Activated CD8-positive, alpha-beta memory T cell treated with anti-CD3 and anti-CD28 coated beads, Interleukin-2, amount 10 ng/mL, durations not matched to agents 7 days and 5 days (primary cell): ENCODE measurements at regions not wholly inside any gene's neighbourhood (a gene's known extent, or its start where the extent isn't known, plus 50 kb on each side); places are given as distances from the start of the nearest gene placed in this dataset.
"Not testable (repeated sequence)": the region's sequence is repeated elsewhere in the genome, so short reads cannot be mapped to it uniquely, and the experiment has no call there.

Source experiments
- ATAC-seq: fragments of 150-1000 bp; cut with Tn5 transposase; one replicate; pipeline ENCODE4 v1.10.0; 2021; ENCODE audit warnings: moderate library complexity
- CTCF ChIA-PET: fragments of 350-600 bp; sonication (Branson Sonifier 250); formaldehyde crosslinking; loops from one replicate; lab custom pipeline; 2021; ENCODE audit warnings: antibody characterized with exemption; lab: Charles Lee
- DNase-seq: peaks from one replicate; pipeline ENCODE4 v3.0.0-alpha.2; 2020
- H3K27ac Mint-ChIP-seq: one replicate; pipeline ENCODE4 v1.8.0; 2021; ENCODE audit warnings: mild to moderate bottlenecking, mixed read lengths
- H3K27me3 Mint-ChIP-seq: one replicate; pipeline ENCODE4 v1.8.0; 2021; ENCODE audit warnings: mixed read lengths
- H3K36me3 Mint-ChIP-seq: one replicate; pipeline ENCODE4 v1.8.0; 2021; ENCODE audit warnings: mild to moderate bottlenecking, mixed read lengths
- H3K4me1 Mint-ChIP-seq: one replicate; pipeline ENCODE4 v1.8.0; 2021; ENCODE audit warnings: mixed read lengths
- H3K4me3 Mint-ChIP-seq: one replicate; pipeline ENCODE4 v1.8.0; 2021; ENCODE audit warnings: mild to moderate bottlenecking, moderate library complexity, mixed read lengths
- H3K9me3 Mint-ChIP-seq: one replicate; pipeline ENCODE4 v1.8.0; 2022; ENCODE audit warnings: low read depth, mixed read lengths

DNA sequence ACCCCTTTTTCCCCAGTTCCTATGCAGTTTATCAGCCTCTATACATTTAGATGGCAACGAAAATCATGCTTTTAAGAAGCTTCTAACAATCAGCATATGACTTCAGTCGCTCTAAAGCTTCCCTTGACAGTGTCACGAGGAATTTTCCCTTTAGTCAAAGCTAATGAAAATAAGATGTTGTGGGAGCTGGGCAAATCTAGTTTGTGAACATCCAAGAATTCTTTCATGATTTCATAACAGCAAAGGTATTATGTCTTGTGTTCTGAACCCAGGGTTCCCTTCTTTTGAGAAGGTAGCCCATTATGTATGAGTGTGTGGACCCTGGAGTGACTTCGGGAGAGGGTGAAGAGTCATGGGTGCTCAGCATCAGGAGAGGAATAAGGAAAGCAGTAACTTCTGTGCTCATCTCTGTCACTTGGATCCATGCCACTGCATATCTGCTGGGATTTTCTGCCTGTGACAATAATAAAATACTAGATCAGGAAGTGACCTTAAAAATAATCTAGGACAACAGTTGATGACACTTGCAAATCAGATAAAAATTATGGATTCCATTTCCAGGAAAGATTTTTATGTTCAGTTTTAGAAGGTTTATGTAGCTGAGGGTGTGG is 102.4 kb downstream of the PCSK1 start:
- Mint-ChIP-seq H3K27ac (no peak overlapping the region), H3K9me3 (peaks cover 2% of the 10 kb centered on the region), H3K4me3 (no peak overlapping the region), H3K4me1 (peaks cover 3% of the 10 kb centered on the region), H3K27me3 (peaks cover 20% of the 10 kb centered on the region), H3K36me3 (peaks cover 2% of the 10 kb centered on the region)
- CTCF ChIA-PET = interaction anchor here (0.6 kb wide), 1 partner anchor 680 kb away, joined by 3 read pairs; no protein-coding TSS in a partner anchor
- DNase-seq (no peak), ATAC-seq (no peak)

DNA sequence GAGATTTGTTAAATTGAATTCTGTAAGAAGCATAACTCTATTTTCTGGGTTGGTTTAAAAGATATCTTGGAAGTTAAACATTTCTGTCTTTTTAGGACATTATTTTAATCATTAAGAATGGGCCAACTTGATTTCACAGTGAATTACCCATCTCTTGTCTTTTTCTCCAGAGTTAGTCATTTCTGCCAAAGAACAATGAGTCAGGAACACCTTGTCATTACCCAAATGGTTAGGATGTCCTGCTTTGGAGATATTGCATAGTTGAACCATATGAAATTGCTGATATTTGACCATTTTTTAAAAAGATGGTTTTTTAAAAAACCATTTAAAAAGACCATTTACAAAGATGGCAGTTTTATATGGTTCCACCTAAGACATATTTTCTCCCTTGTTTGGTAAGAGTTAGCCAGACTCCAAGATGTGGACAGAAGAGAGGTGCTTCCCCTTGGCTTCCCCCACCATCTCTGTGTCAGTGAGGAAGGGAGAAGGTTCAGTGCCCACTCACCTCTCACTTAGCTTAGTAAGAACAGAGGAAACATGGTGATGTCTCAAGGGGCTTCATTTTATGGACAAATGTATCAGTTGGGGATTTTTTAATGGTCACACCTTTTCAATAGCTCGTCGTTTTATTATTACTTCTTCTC is 103.0 kb downstream of the PCSK1 start:
- Mint-ChIP-seq H3K36me3 (peaks cover 2% of the 10 kb centered on the region), H3K4me1 (peaks cover 3% of the 10 kb centered on the region), H3K27me3 (peaks cover 21% of the 10 kb centered on the region), H3K27ac (no peak overlapping the region), H3K9me3 (peaks cover 2% of the 10 kb centered on the region), H3K4me3 (no peak overlapping the region)
- DNase-seq (no peak), ATAC-seq (no peak)
- CTCF ChIA-PET = interaction anchor here (0.6 kb wide), 1 partner anchor 679 kb away, joined by 3 read pairs; no protein-coding TSS in a partner anchor

DNA sequence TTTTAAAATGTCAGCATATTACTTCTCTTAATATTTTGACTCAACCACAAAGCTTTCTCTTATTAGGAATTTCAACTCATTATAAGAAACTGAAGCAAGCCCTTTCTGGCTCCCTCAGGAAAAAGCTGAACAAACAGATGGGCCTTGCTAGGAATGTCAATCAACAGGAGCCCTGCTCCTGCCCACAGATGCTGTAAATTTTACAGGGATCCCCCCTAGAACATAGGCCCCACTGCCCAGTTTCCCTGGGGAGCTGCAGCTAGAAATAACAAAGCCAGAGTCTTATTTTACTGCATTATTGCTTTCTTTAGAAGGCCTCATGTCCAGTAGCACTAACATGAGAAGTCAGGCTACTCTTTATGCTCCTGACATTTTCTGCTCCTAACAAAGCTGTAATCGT is 103.8 kb downstream of the PCSK1 start:
- peaks cover 2% of the 10 kb centered on the region for H3K36me3 Mint-ChIP-seq
- no peak overlapping the region for H3K4me3 Mint-ChIP-seq
- no peak for DNase-seq
- H3K4me1 Mint-ChIP-seq = peaks cover 3% of the 10 kb centered on the region
- CTCF ChIA-PET = interaction anchor here (0.8 kb wide), 1 partner anchor 470 kb away, joined by 3 read pairs; no protein-coding TSS in a partner anchor
- no peak for ATAC-seq
- peaks cover 21% of the 10 kb centered on the region for H3K27me3 Mint-ChIP-seq
- H3K27ac Mint-ChIP-seq = no peak overlapping the region
- H3K9me3 Mint-ChIP-seq = peaks cover 2% of the 10 kb centered on the region

DNA sequence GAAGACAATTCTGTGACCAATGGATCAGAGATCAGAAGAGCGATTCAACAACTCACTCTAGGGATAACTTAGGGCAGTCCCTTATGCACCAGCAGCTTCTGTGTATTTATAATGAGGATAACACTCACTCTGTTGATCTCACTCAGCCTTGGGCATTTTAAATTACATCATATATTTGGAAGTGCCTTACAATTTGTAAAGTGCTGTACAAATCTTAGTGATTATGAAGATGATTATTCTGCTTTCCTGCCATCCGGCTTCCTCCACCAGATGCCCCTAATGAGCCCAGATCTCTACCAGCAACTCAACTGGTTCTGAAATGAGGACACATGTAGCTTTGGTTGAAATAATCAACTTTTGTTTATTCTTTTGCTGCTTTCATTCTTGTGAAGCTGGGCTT is 105.3 kb downstream of the PCSK1 start:
- Mint-ChIP-seq H3K36me3 (peaks cover 2% of the 10 kb centered on the region), H3K9me3 (peaks cover 2% of the 10 kb centered on the region), H3K27ac (no peak overlapping the region), H3K27me3 (peaks cover 20% of the 10 kb centered on the region), H3K4me3 (no peak overlapping the region), H3K4me1 (peaks cover 3% of the 10 kb centered on the region)
- DNase-seq = no peak
- CTCF ChIA-PET = interaction anchor here (2.1 kb wide), 1 partner anchor 9 kb away, joined by 9 read pairs; no protein-coding TSS in a partner anchor
- no peak for ATAC-seq

DNA sequence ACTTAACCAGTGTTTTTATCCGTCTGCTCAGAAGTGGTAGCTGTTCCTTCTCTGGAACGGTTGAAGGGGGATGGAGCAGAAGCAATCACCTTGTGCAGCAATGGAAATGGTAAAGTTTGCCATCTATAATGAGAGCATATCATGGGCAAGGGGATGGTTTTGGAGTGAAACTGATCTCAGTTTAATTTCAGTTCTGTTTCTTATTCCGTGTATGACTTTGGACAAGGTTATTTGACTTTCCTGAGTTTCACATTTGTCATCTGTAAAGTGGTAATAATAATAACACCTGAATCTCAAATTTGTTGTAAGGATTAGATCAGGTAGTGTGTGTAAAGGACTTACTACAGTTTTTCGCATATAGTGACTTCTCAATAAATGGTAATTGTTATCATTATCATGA is 106.1 kb downstream of the PCSK1 start:
- peaks cover 2% of the 10 kb centered on the region for H3K9me3 Mint-ChIP-seq
- no peak overlapping the region for H3K27ac Mint-ChIP-seq
- DNase-seq (no peak), ATAC-seq (no peak)
- CTCF ChIA-PET = interaction anchor here (2.1 kb wide), 1 partner anchor 10 kb away, joined by 9 read pairs; no protein-coding TSS in a partner anchor
- H3K4me3 Mint-ChIP-seq = no peak overlapping the region
- H3K36me3 Mint-ChIP-seq = peaks cover 2% of the 10 kb centered on the region
- peaks cover 19% of the 10 kb centered on the region for H3K27me3 Mint-ChIP-seq
- peaks cover 3% of the 10 kb centered on the region for H3K4me1 Mint-ChIP-seq

DNA sequence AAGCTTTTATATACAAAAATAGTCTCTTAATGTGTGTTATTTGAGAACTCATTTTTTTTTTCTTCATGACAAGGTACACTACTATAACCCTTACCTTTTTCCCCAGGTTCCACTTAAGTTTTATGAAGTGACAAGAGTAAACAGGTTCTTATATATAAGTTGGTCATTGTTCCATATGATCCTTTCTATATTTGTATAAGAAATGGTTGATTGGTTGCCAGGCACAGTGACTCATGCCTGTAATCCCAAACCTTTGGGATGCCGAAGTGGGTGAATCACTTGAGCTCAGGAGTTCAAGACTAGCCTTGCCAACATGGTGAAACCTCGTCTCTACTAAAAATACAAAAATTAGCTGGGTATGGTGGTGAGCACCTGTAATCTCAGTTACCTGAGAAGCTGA is 108.3 kb downstream of the PCSK1 start:
- Mint-ChIP-seq H3K27ac (no peak overlapping the region), H3K9me3 (peaks cover 2% of the 10 kb centered on the region), H3K4me1 (no peaks in the 10 kb centered on the region), H3K4me3 (no peak overlapping the region), H3K36me3 (no peaks in the 10 kb centered on the region), H3K27me3 (peaks cover 9% of the 10 kb centered on the region)
- CTCF ChIA-PET = no interaction called here
- no peak for ATAC-seq
- DNase-seq = no peak

DNA sequence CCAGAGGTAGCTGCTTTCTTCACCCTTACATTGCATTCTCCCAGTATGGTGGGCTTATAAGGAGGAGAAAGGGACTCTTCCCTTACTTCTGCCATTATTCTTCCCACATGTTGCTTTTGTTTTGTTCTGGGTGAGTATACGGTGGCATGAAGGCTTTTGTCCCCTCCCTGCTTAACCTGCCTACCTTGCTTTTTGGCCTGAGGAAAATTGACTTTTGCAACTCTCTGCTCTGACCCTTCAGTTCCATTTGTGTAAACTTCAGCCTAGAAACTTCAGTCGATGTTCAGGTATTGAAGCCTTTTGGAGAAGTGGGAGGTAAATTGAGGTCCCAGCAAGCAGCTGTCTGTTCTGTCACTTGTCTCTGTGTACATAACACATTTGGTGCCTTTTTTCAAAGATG is 110.2 kb downstream of the PCSK1 start:
- Mint-ChIP-seq H3K4me1 (no peaks in the 10 kb centered on the region), H3K36me3 (no peaks in the 10 kb centered on the region), H3K9me3 (peaks cover 2% of the 10 kb centered on the region), H3K27me3 (peaks cover 9% of the 10 kb centered on the region), H3K4me3 (no peak overlapping the region), H3K27ac (no peak overlapping the region)
- no peak for DNase-seq
- no peak for ATAC-seq
- CTCF ChIA-PET = no interaction called here

DNA sequence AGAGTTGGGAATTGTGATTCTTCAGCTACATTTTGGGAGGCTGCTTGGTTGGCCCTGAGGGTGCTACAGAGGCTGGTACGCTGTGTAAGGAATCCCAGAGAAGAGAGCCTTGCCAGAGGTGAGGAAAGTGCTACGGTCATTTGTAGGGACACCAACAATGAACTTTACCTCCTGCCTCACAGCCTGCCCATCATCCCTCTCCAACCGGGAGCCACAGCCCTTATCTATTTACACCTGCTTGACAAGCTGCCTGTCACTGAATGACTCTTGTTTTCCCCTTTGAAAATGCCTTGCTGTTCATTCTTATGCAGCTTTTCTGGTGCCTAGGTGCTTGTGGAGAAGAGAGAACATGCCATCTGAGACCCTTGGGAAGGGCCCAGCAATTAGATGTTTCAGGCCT is 110.8 kb downstream of the PCSK1 start:
- DNase-seq (no peak), ATAC-seq (no peak)
- CTCF ChIA-PET = no interaction called here
- no peak overlapping the region for H3K4me3 Mint-ChIP-seq
- H3K9me3 Mint-ChIP-seq = peaks cover 2% of the 10 kb centered on the region
- no peak overlapping the region for H3K27ac Mint-ChIP-seq
- peaks cover 9% of the 10 kb centered on the region for H3K27me3 Mint-ChIP-seq
- no peaks in the 10 kb centered on the region for H3K36me3 Mint-ChIP-seq
- no peaks in the 10 kb centered on the region for H3K4me1 Mint-ChIP-seq

DNA sequence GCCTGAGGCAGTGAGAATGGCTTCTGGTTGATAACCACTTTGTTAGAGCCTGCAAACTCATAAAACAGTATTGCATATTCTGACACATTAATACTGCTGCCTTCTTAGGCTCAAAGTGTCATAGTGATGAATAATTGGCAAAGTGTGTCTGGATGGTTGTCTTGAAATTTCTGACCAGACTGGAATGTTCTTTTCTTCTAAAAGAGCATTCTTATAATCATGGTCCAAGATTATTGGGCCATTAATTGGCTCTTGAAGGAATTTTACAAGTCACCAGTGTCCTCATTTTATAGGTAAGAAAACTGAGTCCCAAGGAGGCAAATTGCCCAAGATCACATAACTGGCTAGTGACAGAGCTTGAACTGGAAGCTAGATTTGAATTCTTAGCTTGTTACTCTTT is 111.7 kb downstream of the PCSK1 start:
- CTCF ChIA-PET = no interaction called here
- peaks cover 9% of the 10 kb centered on the region for H3K27me3 Mint-ChIP-seq
- no peak for ATAC-seq

DNA sequence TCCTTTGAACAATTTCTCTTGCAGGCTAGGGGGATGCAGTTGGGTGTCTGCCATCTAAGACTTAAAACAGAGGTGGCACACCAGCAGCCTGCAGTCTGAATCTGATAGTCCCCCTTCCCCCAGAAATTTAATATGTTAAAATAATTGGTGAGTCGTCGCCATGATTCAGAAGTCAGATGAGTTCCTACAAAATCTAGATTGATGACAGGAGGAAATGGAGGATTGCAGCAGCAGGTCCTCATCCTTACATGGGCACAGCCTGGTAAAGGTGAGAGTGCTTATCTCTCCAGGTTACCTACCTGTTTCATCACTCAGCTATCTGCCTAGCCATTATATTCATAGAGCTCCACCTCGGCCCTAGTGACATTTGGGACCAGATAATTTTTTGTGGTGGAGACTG is 112.3 kb downstream of the PCSK1 start:
- DNase-seq = no peak
- H3K27me3 Mint-ChIP-seq = peaks cover 4% of the 10 kb centered on the region
- H3K4me1 Mint-ChIP-seq = no peaks in the 10 kb centered on the region
- CTCF ChIA-PET = no interaction called here
- H3K9me3 Mint-ChIP-seq = no peaks in the 10 kb centered on the region
- no peak for ATAC-seq
- H3K36me3 Mint-ChIP-seq = no peaks in the 10 kb centered on the region
- no peak overlapping the region for H3K4me3 Mint-ChIP-seq
- H3K27ac Mint-ChIP-seq = no peak overlapping the region

More for the DNA sequence above, 111.7 kb downstream of the PCSK1 start:
- no peak for DNase-seq
- Mint-ChIP-seq H3K36me3 (no peaks in the 10 kb centered on the region), H3K9me3 (peaks cover 2% of the 10 kb centered on the region), H3K27ac (no peak overlapping the region), H3K4me1 (no peaks in the 10 kb centered on the region), H3K4me3 (no peak overlapping the region)

DNA sequence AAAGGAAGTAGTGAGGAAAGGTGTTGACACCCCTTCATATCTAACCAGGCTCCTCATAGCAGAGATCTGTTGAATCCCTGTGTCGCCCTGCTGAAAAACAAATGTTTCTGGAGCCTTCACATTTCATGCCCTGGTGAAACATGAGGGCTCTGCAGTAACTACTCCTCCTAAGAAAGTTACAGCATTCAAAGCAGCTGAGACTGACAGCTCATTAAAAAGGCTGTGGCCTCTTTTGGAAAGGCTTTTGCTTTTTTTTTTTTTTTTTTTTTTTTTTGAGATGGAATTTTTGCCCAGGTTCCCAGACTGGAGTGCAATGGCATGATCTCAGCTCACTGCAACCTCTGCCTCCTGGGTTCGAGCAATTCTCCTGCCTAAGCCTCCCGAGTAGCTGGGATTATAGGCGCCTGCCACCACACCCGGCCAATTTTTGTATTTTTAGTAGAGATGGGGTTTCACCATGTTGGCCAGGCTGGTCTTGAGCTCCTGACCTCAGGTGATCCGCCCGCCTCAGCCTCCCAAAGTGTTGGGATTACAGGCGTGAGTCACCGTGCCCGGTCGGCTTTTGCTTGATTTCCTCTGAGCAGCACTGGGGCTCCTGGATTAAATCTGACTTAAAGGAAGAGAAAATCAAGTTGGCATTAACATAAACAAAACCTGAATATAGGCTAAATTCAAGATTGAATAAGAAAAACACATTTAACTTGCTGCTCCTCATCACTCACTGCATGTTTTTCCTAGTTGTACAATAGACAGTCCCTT is 112.9 kb downstream of the PCSK1 start:
- H3K36me3 Mint-ChIP-seq, CTCF ChIA-PET, ATAC-seq, DNase-seq, H3K27ac Mint-ChIP-seq, H3K4me3 Mint-ChIP-seq, H3K9me3 Mint-ChIP-seq, H3K27me3 Mint-ChIP-seq, H3K4me1 Mint-ChIP-seq: not testable (repeated sequence)

DNA sequence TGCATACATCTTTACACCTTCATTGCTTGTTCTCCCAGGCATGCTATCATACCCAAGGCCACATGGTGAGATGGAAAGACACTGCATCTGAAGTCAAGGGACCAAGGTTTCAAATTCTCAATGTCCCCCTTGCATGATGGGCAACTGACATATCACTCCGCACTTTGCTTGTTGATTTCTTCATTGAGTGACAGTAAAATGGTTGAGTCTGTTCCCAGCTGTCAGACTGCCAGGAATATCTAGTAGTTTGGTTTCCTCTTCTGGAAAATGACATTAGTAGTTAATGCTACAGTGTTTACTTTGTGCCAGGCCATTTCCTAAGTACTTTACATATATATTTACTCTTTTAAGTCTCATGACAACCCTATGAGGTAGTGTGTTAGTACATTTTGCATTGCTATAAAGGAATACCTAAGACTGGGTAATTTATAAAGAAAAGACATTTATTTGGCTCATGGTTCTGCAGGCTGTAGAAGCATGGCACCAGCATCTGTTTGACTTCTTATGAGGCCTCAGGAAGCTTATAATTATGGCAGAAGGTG is 114.4 kb downstream of the PCSK1 start:
- H3K4me3 Mint-ChIP-seq = no peak overlapping the region
- H3K27me3 Mint-ChIP-seq = peaks cover 9% of the 10 kb centered on the region
- H3K4me1 Mint-ChIP-seq = no peaks in the 10 kb centered on the region
- CTCF ChIA-PET = no interaction called here
- H3K36me3 Mint-ChIP-seq = no peaks in the 10 kb centered on the region
- no peak for DNase-seq
- H3K9me3 Mint-ChIP-seq = no peaks in the 10 kb centered on the region
- no peak overlapping the region for H3K27ac Mint-ChIP-seq
- no peak for ATAC-seq

DNA sequence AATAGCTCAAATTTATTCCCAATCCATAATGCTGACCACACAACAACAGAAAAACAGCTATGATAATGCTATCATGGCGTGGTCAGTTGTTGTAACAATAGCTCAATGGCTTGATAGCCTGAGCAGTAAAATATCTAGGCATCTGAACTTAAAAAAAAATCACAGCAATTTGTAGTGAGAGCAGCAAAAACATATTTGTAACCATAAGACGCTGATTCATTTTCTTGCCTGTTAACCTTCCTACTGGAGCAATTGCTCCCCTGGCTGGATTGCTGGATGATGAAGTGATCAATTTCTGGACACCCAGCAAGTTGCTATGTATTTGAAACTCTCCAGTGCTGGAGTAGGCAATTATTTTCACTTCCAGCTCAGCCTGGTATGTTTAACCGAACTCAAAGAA is 115.1 kb downstream of the PCSK1 start:
- H3K36me3 Mint-ChIP-seq = no peaks in the 10 kb centered on the region
- DNase-seq = no peak
- no peaks in the 10 kb centered on the region for H3K4me1 Mint-ChIP-seq
- no peak overlapping the region for H3K27ac Mint-ChIP-seq
- H3K9me3 Mint-ChIP-seq = no peaks in the 10 kb centered on the region
- peaks cover 7% of the 10 kb centered on the region for H3K27me3 Mint-ChIP-seq
- H3K4me3 Mint-ChIP-seq = no peak overlapping the region
- no peak for ATAC-seq
- CTCF ChIA-PET = interaction anchor here (0.7 kb wide), 1 partner anchor 20 kb away, joined by 3 read pairs; no protein-coding TSS in a partner anchor
